ENCODE measurements at regions not wholly inside any gene's neighbourhood (a gene's known extent, or its start where the extent isn't known, plus 50 kb on each side); places are given as distances from the start of the nearest gene placed in this dataset.

- TF ChIP-seq POLR2AphosphoS5 (IDR thresholded peaks at IDR 0.05; ENCODE audit: borderline replicate concordance, low read depth, low read length) (no peak), EZH2 (IDR thresholded peaks at IDR 0.05) (no peak), FOXP2 (optimal IDR thresholded peaks at IDR 0.05; ENCODE audit: control extremely low read depth, extremely low read length, insufficient read depth) (no peak)
Measured at GRCh38 chr18:43882358-43883055, 605.2 kb upstream of the SYT4 start.

Data from SK-N-MC (cell line).